HFFc6 (cell line): ENCODE measurements at regions not wholly inside any gene's neighbourhood (a gene's known extent, or its start where the extent isn't known, plus 50 kb on each side); places are given as distances from the start of the nearest gene placed in this dataset.

Source experiments
- DNase-seq: peaks from one replicate; pipeline ENCODE4 v3.0.0-alpha.2; 2018
- H3K27ac Mint-ChIP-seq: 2 replicates; pipeline ENCODE4 v1.8.0; 2020; ENCODE audit warnings: mild to moderate bottlenecking, mixed read lengths
- H3K27me3 Mint-ChIP-seq: 2 replicates; pipeline ENCODE4 v1.8.0; 2021; ENCODE audit warnings: mild to moderate bottlenecking, moderate library complexity, mixed read lengths; ENCODE audit not compliant: insufficient read depth
- H3K36me3 Mint-ChIP-seq: 2 replicates; pipeline ENCODE4 v1.8.0; 2021; ENCODE audit warnings: low read depth, mixed read lengths
- H3K4me1 Mint-ChIP-seq: 2 replicates; pipeline ENCODE4 v1.8.0; 2020; ENCODE audit warnings: low read depth, mixed read lengths
- H3K4me3 Mint-ChIP-seq: 2 replicates; pipeline ENCODE4 v1.8.0; 2020; ENCODE audit warnings: mild to moderate bottlenecking, moderate library complexity, mixed read lengths
- H3K9me3 Mint-ChIP-seq: 2 replicates; pipeline ENCODE4 v1.8.0; 2020; ENCODE audit warnings: mild to moderate bottlenecking, mixed read lengths
- TF ChIP-seq, protein P1 (sequence below): fragments of 200-600 bp; sonication (generic); IDR thresholded peaks from 2 replicates; pipeline ENCODE4 v1.5.0; 2021; ENCODE audit warnings: antibody characterized with exemption, mild to moderate bottlenecking

DNA sequence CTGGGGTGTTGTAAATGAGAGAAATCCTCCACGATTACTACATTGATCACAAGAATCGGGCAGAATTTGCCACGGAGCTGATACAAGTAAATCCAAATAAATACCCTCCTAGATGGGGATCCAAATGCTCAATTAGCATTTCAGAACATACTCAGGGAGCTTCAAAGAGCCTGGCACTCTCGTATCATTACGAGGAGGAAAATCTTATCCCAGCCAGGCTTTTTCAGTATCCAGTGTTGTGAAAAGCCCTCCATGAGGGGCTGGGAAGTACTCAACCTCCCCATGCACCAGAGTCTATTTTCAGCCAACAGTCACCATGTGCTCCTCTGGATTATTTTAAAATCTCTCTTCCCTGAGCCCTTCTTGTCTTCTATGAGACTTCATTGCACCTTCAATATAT is 122.6 kb upstream of the ARRDC4 start:
- Mint-ChIP-seq H3K27me3 (no peaks in the 10 kb centered on the region; the same call in none of the 2 replicates), H3K4me1 (no peaks in the 10 kb centered on the region), H3K27ac (no peak overlapping the region), H3K4me3 (no peak overlapping the region), H3K9me3 (peaks cover 37% of the 10 kb centered on the region), H3K36me3 (no peaks in the 10 kb centered on the region)
- TF ChIP-seq, protein P1, sequence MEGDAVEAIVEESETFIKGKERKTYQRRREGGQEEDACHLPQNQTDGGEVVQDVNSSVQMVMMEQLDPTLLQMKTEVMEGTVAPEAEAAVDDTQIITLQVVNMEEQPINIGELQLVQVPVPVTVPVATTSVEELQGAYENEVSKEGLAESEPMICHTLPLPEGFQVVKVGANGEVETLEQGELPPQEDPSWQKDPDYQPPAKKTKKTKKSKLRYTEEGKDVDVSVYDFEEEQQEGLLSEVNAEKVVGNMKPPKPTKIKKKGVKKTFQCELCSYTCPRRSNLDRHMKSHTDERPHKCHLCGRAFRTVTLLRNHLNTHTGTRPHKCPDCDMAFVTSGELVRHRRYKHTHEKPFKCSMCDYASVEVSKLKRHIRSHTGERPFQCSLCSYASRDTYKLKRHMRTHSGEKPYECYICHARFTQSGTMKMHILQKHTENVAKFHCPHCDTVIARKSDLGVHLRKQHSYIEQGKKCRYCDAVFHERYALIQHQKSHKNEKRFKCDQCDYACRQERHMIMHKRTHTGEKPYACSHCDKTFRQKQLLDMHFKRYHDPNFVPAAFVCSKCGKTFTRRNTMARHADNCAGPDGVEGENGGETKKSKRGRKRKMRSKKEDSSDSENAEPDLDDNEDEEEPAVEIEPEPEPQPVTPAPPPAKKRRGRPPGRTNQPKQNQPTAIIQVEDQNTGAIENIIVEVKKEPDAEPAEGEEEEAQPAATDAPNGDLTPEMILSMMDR = no peak
- no peak for DNase-seq

DNA sequence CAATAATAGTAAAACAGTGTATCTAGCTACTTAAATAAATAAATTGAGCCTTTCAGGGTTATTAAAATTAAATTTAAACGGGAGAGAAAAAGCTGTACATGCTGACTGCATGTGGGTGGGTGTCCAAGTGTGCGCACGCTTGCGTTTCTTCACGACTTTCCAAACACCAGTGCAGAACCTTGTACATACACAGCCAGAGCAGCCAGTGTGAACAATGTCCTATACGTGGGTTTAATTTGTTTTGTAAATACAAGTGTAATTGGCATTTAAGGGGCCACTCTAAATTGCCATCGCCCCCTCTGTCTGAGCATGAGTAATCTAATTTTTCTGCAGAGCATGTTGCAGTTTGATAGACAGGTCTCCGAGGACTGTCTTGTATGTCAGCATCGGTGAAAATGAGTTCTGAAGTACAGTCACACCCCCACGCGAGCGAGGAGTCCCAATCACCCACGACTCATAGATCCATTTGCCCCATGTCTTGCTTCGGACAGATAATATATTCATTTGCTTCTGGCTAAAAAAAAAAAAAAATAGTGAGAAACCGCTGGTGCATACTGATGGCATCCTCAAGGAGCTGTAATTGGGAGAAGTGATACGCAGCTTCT is 121.8 kb upstream of the ARRDC4 start:
- Mint-ChIP-seq H3K4me1 (no peaks in the 10 kb centered on the region), H3K36me3 (no peaks in the 10 kb centered on the region), H3K27me3 (no peaks in the 10 kb centered on the region; the same call in none of the 2 replicates), H3K4me3 (no peak overlapping the region), H3K9me3 (peaks cover 30% of the 10 kb centered on the region), H3K27ac (no peak overlapping the region)
- TF ChIP-seq, protein P1 = no peak
- no peak for DNase-seq

DNA sequence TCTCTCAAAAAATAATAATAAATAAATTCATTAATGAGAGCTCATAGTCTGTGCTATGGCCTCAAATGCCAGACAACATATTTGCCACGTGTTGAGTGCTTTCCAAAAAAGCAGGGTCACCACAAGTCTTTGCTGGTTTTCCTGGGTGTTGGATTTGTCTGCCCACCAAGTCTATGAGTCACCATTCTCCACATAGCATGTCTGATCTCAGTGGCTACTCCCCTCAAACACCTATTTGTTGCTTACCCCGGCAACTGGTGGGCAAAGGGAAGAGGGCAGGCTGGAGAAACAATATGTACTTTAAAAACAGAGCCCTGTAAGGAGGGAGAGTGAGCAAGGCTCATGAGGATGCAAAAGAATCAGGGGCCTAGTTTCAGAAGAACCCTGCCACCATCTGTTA is 120.0 kb upstream of the ARRDC4 start:
- peaks cover 25% of the 10 kb centered on the region for H3K9me3 Mint-ChIP-seq
- no peak for DNase-seq
- H3K4me3 Mint-ChIP-seq = no peak overlapping the region
- H3K27me3 Mint-ChIP-seq = no peaks in the 10 kb centered on the region; the same call in 1 of the 2 replicates
- TF ChIP-seq, protein P1 = no peak
- H3K4me1 Mint-ChIP-seq = no peaks in the 10 kb centered on the region
- H3K36me3 Mint-ChIP-seq = no peaks in the 10 kb centered on the region
- no peak overlapping the region for H3K27ac Mint-ChIP-seq

DNA sequence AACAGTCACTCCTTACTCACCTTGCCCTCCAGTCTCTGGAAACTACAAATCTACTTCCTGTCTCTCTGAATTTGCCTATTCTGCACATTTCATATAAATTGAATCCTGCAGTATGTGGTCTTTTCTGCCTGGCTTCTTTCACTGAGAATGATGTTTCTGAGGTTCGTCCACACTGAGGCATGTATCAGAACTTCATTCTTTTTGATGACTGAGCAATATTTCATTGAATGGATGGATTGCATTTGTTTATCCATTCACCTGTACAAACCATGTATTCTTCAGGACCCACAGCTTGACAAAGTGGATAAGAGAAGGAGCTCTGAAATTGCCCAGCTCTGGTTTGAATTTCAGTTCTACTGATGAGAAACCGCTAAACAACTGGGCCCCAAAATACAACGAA is 118.9 kb upstream of the ARRDC4 start:
- H3K27me3 Mint-ChIP-seq = no peaks in the 10 kb centered on the region; the same call in 1 of the 2 replicates
- no peak for DNase-seq
- TF ChIP-seq, protein P1 = no peak

DNA sequence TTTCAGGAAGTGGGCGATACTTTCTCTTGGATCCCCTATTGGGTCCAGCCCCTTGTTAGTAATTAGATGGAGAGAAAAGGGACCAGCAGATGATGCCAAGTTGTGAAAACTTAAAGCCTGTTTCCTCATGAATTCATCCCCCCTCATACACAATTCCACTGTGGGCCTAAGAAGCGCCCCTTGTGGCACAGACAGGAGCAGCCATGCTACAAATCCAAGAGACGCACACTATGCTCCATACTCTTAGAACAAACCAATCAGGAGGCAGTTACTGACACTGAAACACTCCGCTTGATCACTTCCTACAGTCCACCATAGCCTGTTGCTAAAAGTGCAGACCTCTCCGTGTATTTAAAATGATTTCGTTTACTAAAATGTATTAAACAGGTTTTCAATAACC is 111.3 kb upstream of the ARRDC4 start:
- no peaks in the 10 kb centered on the region for H3K4me1 Mint-ChIP-seq
- no peaks in the 10 kb centered on the region for H3K27me3 Mint-ChIP-seq
- peaks cover 5% of the 10 kb centered on the region for H3K9me3 Mint-ChIP-seq
- H3K27ac Mint-ChIP-seq = no peak overlapping the region
- TF ChIP-seq, protein P1 = no peak
- no peak for DNase-seq
- no peak overlapping the region for H3K4me3 Mint-ChIP-seq
- H3K36me3 Mint-ChIP-seq = no peaks in the 10 kb centered on the region

More for the DNA sequence above, 118.9 kb upstream of the ARRDC4 start:
- Mint-ChIP-seq H3K36me3 (no peaks in the 10 kb centered on the region), H3K4me1 (no peaks in the 10 kb centered on the region), H3K9me3 (peaks cover 16% of the 10 kb centered on the region), H3K27ac (no peak overlapping the region), H3K4me3 (no peak overlapping the region)
